ENCODE measurements at regions not wholly inside any gene's neighbourhood (a gene's known extent, or its start where the extent isn't known, plus 50 kb on each side); places are given as distances from the start of the nearest gene placed in this dataset.

GRCh38 chr10:85067955-85068354, 739.6 kb downstream of the CCSER2 start:
- H3K4me3 ChIP-seq: no peak overlapping the region

DNA sequence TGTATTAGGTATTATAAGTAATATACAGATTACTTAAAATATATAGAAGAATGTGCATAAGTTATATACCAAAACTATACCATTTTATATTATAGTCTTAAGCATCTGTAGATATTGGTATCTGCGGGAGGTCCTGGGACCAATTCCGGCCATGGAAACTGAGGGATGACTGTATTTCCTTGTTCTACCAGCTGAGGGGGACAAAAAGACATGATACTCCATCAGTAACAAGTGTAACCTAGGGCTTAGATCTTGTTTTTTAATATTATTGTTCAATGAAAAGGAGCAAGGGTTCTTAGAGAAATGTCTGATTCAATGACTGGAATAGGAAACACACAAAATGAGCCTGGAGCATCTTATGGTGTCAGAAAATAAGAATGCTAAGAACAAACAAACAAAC, 752.5 kb downstream of the CCSER2 start:
- FAIRE-seq: no peak
- TF ChIP-seq, protein P1, sequence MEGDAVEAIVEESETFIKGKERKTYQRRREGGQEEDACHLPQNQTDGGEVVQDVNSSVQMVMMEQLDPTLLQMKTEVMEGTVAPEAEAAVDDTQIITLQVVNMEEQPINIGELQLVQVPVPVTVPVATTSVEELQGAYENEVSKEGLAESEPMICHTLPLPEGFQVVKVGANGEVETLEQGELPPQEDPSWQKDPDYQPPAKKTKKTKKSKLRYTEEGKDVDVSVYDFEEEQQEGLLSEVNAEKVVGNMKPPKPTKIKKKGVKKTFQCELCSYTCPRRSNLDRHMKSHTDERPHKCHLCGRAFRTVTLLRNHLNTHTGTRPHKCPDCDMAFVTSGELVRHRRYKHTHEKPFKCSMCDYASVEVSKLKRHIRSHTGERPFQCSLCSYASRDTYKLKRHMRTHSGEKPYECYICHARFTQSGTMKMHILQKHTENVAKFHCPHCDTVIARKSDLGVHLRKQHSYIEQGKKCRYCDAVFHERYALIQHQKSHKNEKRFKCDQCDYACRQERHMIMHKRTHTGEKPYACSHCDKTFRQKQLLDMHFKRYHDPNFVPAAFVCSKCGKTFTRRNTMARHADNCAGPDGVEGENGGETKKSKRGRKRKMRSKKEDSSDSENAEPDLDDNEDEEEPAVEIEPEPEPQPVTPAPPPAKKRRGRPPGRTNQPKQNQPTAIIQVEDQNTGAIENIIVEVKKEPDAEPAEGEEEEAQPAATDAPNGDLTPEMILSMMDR (IDR thresholded peaks at IDR 0.05): no peak

More at GRCh38 chr10:85067955-85068354, 739.6 kb downstream of the CCSER2 start:
- DNase-seq (no peak), ATAC-seq (no peak), FAIRE-seq (no peak)
- Histone ChIP-seq H3K36me3 (no peaks in the 10 kb centered on the region), H3K27me3 (no peaks in the 10 kb centered on the region), H3K9me3 (no peaks in the 10 kb centered on the region), H3K27ac (no peak overlapping the region), H3K4me1 (no peaks in the 10 kb centered on the region)
- 62 to 66% methylated on average over 1 of the region's 1 CpG for WGBS, 2 donors
- TF ChIP-seq, protein P1 (IDR thresholded peaks at IDR 0.05): no peak
- intact Hi-C loops (cut with DNase I): no loop called here

DNA sequence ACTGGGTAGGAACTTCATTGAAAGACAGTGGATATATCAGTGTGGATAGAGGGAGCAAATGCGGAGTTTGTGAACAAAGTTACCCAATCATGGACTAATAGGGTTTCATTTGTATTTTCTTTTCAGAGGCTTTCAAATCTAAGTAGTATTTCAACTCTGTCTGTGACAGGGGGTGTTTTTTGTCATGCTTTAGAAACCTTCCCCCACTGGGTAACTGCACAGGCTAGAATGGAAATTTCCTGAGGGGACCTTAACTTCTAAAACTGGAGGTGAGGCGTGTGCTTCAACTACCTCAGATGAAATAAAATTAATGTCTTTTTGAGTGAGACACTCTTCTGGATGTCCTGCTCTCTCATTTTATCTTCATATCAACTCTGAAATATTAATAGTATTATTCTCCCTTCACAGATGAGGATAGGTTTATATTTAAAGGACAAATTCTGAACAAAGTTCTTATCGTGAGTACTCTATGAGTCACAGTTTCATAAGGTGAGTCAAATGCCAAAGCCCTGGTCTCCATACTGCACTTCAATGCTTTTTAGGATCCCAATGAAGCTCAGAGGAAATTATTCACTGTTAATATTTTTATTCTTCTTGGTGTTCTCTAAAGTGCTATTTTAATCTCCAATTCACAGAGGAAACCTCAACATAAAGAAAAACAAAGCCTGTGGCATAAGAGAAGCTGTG, 770.6 kb downstream of the CCSER2 start:
- no peak for ATAC-seq

More for the DNA sequence above, 752.5 kb downstream of the CCSER2 start:
- H3K36me3 ChIP-seq: no peaks in the 10 kb centered on the region
- no peaks in the 10 kb centered on the region for H3K9me3 ChIP-seq
- H3K4me3 ChIP-seq: no peak overlapping the region
- H3K27ac ChIP-seq: no peak overlapping the region
- peaks cover 0 to 7% (median 0%) of the 10 kb centered on the region in 4 donors for H3K27me3 ChIP-seq
- intact Hi-C loops (cut with DNase I): no loop called here
- ATAC-seq (no peak), DNase-seq (no peak)
- 83 to 89% methylated on average over 2 of the region's 2 CpGs for WGBS, 2 donors
- no peaks in the 10 kb centered on the region for H3K4me1 ChIP-seq

DNA sequence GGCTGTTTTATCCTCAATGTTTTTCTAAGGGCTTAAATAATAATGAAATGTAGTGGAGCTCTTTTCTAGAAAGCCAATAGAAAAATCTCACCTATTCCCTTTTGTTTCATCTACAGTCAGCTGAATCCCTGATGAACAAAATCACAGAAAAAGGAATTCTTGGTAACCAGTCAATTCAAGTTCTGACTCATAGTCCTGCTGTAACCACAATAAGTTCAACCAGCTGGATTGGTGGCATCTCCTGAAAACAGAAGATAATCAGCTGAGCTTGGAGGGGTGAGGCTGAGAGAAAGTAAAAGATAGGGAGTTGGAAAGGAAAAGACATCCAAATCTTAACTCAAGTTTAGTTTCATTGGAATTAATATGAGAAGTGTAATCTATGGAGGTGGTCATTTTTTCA, 772.1 kb downstream of the CCSER2 start:
- DNase-seq (no peak), ATAC-seq (no peak), FAIRE-seq (no peak)
- Histone ChIP-seq H3K4me3 (no peak overlapping the region), H3K4me1 (no peaks in the 10 kb centered on the region), H3K9me3 (no peaks in the 10 kb centered on the region), H3K27ac (no peak overlapping the region), H3K36me3 (no peaks in the 10 kb centered on the region), H3K27me3 (no peaks in the 10 kb centered on the region)
- intact Hi-C loops (cut with DNase I): no loop called here
- TF ChIP-seq, protein P1 (IDR thresholded peaks at IDR 0.05): no peak

More for the DNA sequence above, 770.6 kb downstream of the CCSER2 start:
- no peaks in the 10 kb centered on the region for H3K36me3 ChIP-seq
- H3K4me1 ChIP-seq: no peaks in the 10 kb centered on the region
- no peaks in the 10 kb centered on the region for H3K9me3 ChIP-seq
- no peak overlapping the region for H3K27ac ChIP-seq
- TF ChIP-seq, protein P1 (IDR thresholded peaks at IDR 0.05): no peak
- 88 to 92% methylated on average over 3 of the region's 3 CpGs for WGBS, 2 donors
- intact Hi-C loops (cut with DNase I): no loop called here
- no peak overlapping the region for H3K4me3 ChIP-seq
- no peaks in the 10 kb centered on the region for H3K27me3 ChIP-seq
- FAIRE-seq (no peak), DNase-seq (no peak)

- TF ChIP-seq, protein P1 (IDR thresholded peaks at IDR 0.05): no peak
- 42 to 52% methylated on average over 4 of the region's 4 CpGs for WGBS, 2 donors
- no peaks in the 10 kb centered on the region for H3K4me1 ChIP-seq
- intact Hi-C loops (cut with DNase I): no loop called here
- ATAC-seq (peak in 1 of 4 donors; percentile 48), FAIRE-seq (no peak), DNase-seq (peak in 1 of 6 donors; percentile 17)
- no peaks in the 10 kb centered on the region for H3K27me3 ChIP-seq
- no peaks in the 10 kb centered on the region for H3K9me3 ChIP-seq
- H3K27ac ChIP-seq: no peak overlapping the region
- no peaks in the 10 kb centered on the region for H3K36me3 ChIP-seq
- H3K4me3 ChIP-seq: no peak overlapping the region
Measured at GRCh38 chr10:85105614-85106255, 777.3 kb downstream of the CCSER2 start.
